GM21529 (cell line): ENCODE measurements at regions not wholly inside any gene's neighbourhood (a gene's known extent, or its start where the extent isn't known, plus 50 kb on each side); places are given as distances from the start of the nearest gene placed in this dataset.
"Not testable (repeated sequence)": the region's sequence is repeated elsewhere in the genome, so short reads cannot be mapped to it uniquely, and the experiment has no call there.

Experiments
- ATAC-seq: cut with Tn5 transposase; IDR thresholded peaks from one replicate; pipeline ENCODE4 v1.9.1; 2021; ENCODE audit not compliant: unreplicated experiment

GRCh38 chr6:84967389-84967788 is 203.0 kb upstream of the TBX18 start:
- ATAC-seq: no peak

GRCh38 chr6:84953111-84953755 is 188.8 kb upstream of the TBX18 start:
- ATAC-seq: no peak

- ATAC-seq: not testable (repeated sequence)
Observed at GRCh38 chr6:84944926-84945325, 180.5 kb upstream of the TBX18 start.

- ATAC-seq: no peak
Observed at GRCh38 chr6:84943905-84944304, 179.5 kb upstream of the TBX18 start.

GRCh38 chr6:84941609-84942008 is 177.2 kb upstream of the TBX18 start:
- ATAC-seq: not testable (repeated sequence)

- no peak for ATAC-seq
Observed at GRCh38 chr6:84929212-84929611, 164.8 kb upstream of the TBX18 start.

GRCh38 chr6:84927551-84927950 is 163.2 kb upstream of the TBX18 start:
- ATAC-seq: no peak

- ATAC-seq: no peak
Observed at GRCh38 chr6:84926189-84927155, 162.1 kb upstream of the TBX18 start.

- no peak for ATAC-seq
Observed at GRCh38 chr6:84921891-84922290, 157.5 kb upstream of the TBX18 start.

- ATAC-seq: no peak
Observed at GRCh38 chr6:84920021-84920420, 155.6 kb upstream of the TBX18 start.

- ATAC-seq: no peak
Observed at GRCh38 chr6:84916704-84917103, 152.3 kb upstream of the TBX18 start.

GRCh38 chr6:84912472-84913322 is 148.3 kb upstream of the TBX18 start:
- ATAC-seq: no peak

GRCh38 chr6:84910906-84911607 is 146.7 kb upstream of the TBX18 start:
- no peak for ATAC-seq

- ATAC-seq: no peak
Observed at GRCh38 chr6:84908304-84908904, 144.0 kb upstream of the TBX18 start.

- no peak for ATAC-seq
Observed at GRCh38 chr6:84906514-84906913, 142.1 kb upstream of the TBX18 start.

GRCh38 chr6:84905823-84906222 is 141.4 kb upstream of the TBX18 start:
- no peak for ATAC-seq

GRCh38 chr6:84902354-84902928 is 138.0 kb upstream of the TBX18 start:
- ATAC-seq: no peak

- no peak for ATAC-seq
Observed at GRCh38 chr6:84897988-84898594, 133.7 kb upstream of the TBX18 start.

- no peak for ATAC-seq
Observed at GRCh38 chr6:84897011-84897410, 132.6 kb upstream of the TBX18 start.
